GM19351 (cell line): ENCODE measurements at regions not wholly inside any gene's neighbourhood (a gene's known extent, or its start where the extent isn't known, plus 50 kb on each side); places are given as distances from the start of the nearest gene placed in this dataset.

Experiments used
- ATAC-seq: cut with Tn5 transposase; IDR thresholded peaks from one replicate; pipeline ENCODE4 v1.9.1; 2021; ENCODE audit warnings: mild to moderate bottlenecking, moderate library complexity; ENCODE audit not compliant: unreplicated experiment

GRCh38 chr3:31002730-31003129, 108.3 kb upstream of the GADL1 start:
- ATAC-seq = peak; percentile 63

DNA sequence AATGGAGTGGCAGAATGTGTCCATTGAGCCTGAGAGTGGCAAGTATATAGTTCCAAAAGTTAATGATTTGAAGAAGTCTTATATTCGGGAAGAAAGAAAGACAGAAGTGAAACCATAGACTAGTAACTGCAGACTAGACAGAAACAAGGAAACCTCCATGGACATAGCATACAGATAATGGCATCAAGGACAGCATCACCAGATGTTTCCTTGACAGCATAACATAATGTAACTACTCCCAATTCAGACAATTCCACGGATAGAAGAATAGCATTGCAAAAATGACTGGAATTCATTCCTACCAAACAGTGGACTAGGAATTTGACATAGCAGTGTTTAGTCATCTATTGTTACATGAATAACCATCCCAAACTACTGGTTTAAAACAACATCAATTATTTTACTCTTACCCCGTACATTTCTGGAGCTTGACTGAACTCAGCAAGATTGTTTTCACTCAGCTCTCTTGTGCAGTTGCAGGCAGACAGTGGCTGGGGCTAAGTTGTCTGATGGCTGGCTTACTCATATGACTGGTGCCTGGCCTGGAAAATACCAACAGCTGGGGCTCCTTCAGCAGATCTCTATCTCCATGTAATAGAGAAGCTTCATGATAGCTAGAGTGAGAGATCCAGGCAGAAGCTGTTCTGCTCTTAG, 109.7 kb upstream of the GADL1 start:
- peak; percentile 37 for ATAC-seq

- no peak for ATAC-seq
Observed at GRCh38 chr3:31008994-31009393, 114.5 kb upstream of the GADL1 start.

DNA sequence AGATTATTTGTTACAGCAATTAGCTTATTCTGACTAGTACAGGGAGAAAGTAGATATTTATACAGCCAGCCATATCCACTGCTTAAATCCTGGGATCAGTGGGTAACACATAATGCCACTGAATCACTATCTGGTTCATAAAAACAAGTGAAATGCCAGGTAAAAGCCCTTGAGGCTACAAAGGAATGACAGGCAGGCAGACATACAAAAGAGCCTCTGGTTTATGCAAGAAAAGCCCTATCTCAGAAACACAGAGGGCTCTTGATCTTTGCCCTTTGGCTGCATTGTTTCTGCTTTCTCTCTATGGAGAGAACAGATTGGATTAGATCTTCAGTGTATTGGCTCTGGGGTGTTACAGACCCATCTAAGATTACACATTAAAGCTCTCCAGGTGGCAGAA, 115.4 kb upstream of the GADL1 start:
- ATAC-seq = no peak

- ATAC-seq = no peak
Observed at GRCh38 chr3:31010491-31010890, 116.0 kb upstream of the GADL1 start.

GRCh38 chr3:31011380-31011779, 116.9 kb upstream of the GADL1 start:
- ATAC-seq = no peak

DNA sequence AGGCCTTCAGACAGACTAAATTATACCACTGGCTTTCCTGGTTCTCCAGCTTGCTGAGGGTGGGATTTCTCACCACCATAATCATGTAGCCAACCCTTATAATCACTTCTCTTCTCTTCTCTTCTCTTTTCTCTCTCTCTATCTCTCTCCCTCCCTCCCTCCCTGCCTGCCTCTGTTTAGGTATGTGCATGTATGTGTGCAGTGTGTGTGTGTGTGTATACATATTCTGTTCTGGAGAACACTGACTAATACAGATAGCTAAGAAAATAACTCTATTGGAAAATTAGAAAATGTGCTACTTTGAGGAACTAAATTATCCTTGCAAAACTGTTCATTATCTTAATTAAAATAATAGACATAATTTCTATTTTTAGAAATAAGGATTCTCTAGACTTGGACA, 118.6 kb upstream of the GADL1 start:
- ATAC-seq = no peak

DNA sequence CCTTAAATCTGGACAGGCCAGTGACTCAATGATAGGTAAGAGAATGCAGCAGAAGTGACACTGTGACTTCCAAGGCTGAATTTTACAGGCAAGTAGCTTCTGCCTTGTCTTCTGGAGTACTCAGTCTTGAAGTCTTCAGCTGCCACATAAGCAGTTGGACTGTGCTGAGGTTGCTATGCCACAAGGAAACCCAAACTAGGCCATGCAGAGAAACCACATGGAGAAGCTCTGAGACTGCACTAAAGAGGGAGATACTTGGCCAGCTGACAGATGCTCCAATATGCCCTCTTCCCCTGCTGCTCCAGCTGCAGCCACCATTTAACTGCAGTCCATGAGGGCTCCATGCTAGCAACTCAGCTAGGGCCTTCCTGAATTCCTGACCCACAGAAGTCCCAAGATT, 119.4 kb upstream of the GADL1 start:
- ATAC-seq = no peak

DNA sequence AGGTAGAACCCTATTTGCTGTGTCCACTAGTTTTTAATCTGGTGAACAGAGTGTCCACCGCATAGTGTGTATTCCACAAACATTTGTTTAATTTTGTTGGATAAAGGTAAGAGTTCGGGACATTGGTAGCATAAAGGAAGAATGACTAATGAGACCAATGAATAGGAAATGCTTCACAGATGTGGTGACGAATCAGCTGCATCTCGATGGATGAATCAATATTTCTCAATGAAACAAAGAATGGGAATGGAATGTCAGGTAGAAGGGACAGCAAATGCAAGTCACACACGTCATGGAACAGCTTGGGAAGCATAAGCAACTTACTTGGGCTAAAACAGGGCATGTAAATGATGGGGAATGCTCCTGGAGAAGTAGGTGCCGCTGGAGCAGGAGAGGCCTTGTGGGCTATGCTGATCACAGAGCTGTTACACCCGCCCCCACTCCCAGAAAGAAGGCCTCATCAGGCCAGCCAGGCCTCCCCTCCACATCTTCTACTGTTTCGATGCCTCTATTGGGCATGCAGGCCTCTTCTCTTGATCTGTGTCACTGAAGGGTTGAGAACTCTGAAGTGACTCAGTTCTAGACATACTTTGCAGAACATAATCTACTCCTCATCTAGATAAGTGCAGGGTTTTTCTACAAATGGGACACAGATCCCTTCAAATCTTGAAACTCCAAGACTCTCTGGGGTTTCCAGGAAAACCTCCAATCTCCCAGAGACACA, 120.0 kb upstream of the GADL1 start:
- no peak for ATAC-seq

GRCh38 chr3:31016196-31016595, 121.7 kb upstream of the GADL1 start:
- no peak for ATAC-seq

DNA sequence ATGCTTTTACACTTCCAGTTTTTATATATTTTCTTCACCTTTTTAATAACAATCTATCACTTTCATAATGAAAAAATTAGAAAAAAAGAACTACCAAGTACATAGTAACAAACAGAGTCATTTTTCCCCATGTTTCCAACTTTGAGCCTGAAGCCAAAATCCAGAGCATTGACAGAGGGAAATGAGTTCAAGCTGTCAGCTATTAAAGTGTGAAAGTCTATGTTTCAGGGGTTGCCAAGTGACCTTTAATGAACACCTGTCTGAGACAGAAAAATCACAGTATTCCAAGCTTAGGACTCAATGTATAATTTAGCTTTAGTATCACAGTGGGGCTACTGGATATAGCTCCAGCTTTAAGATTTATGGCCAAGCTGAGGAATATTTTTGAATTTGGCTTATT, 128.3 kb upstream of the GADL1 start:
- ATAC-seq = no peak

DNA sequence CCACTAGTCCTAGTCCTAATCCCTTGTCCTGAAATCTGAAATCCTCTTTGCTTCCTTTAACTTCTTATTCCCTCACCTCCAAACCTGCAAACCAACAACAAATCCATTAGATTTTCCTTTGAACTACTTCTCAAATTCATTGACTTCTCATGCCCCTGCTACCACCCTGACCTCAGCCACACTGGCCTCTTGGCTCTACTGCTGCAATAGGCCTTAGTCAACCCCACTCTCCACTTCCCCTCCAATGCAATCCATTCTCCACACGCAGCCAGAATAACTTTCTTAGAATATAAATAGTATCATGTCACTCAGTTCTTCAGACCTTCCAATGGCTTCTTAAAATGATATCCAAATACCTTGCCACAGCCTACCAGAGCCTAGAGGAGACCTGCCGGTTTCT, 131.1 kb upstream of the GADL1 start:
- no peak for ATAC-seq

- ATAC-seq = no peak
Observed at GRCh38 chr3:31027191-31027761, 132.8 kb upstream of the GADL1 start.

GRCh38 chr3:31027914-31028313, 133.5 kb upstream of the GADL1 start:
- ATAC-seq = no peak

DNA sequence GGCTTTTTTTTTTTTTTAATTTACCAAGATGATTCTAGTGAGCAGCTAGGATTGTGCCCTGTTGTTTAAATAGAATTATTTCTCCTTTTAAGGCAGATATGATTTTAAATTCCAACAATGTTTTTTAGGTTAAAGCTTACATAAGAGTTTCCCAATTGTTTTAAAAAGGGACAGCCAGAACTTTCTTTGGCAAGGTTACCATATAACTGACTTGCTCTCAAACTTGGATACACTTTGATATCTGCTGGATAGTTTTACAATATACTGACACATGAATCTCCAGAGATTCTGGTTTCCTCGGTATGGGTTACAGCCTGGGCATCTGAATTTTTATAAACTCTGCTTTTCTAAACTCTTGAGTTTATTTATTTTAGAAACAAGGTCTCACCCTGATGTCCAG, 134.3 kb upstream of the GADL1 start:
- no peak for ATAC-seq

- no peak for ATAC-seq
Observed at GRCh38 chr3:31029706-31030105, 135.2 kb upstream of the GADL1 start.

GRCh38 chr3:31035681-31036080, 141.2 kb upstream of the GADL1 start:
- no peak for ATAC-seq

GRCh38 chr3:31038086-31038739, 143.8 kb upstream of the GADL1 start:
- no peak for ATAC-seq

GRCh38 chr3:31039145-31039544, 144.7 kb upstream of the GADL1 start:
- ATAC-seq = no peak

GRCh38 chr3:31041161-31041978, 146.9 kb upstream of the GADL1 start:
- no peak for ATAC-seq

DNA sequence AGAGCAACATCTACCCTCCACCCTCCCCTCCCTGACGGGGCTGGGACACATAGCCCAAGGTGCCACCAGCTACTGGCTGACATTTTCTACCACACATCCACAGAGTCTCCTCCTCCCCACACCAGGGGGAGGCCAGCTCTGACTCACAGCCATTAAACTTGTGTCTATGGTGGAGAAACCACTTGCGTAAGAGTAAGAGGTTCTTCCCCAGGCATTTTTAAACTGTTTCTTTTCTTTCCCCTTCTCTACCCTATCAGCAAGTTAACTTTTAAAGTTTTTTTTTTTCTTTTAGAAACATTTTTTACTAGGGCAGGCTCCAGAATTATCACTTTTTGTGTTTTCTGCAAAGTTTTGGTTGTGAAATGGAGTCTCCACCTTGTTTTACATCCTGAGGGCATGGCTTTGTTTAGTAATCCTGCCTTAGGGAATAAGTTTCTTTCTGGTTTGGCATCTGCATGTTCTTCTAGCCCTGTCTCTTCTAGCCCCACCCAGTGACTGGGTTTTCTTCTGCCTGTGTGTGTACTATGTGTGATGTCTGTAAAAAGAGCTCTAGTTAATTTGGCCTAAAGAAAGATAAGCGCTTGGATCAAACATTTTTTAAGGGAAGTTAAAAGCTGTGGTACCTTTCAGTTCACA, 148.8 kb upstream of the GADL1 start:
- no peak for ATAC-seq
